Prostate gland (tissue), 2 donors: ENCODE measurements at regions not wholly inside any gene's neighbourhood (a gene's known extent, or its start where the extent isn't known, plus 50 kb on each side); places are given as distances from the start of the nearest gene placed in this dataset.

Source experiments
- POLR2A ChIP-seq: fragments of 450-650 bp; IDR thresholded peaks from one replicate; pipeline ENCODE4 v1.6.1; 2016; ENCODE audit warnings: antibody characterized with exemption, mild to moderate bottlenecking
- POLR2AphosphoS5 ChIP-seq: sonication (generic); formaldehyde crosslinking; IDR thresholded peaks from one replicate; pipeline ENCODE4 v1.6.1; 2017; ENCODE audit warnings: antibody characterized with exemption
- TF ChIP-seq, protein P1 (sequence below), 4 experiments: fragments of 200-600 bp in 2 of 4; fragments of 450-650 bp in 2 of 4; sonication (generic) in 2 of 4; IDR thresholded peaks; 1 replicate in 3 of 4; 2 replicates in 1 of 4; pipeline ENCODE4 v1.5.1; 2016 to 2019; ENCODE audit warnings: antibody characterized with exemption in 4 of 4, mild to moderate bottlenecking in 2 of 4, moderate library complexity in 2 of 4

GRCh38 chr6:84362193-84362821 is 134.9 kb upstream of the CEP162 start:
- no peak for TF ChIP-seq POLR2AphosphoS5
- TF ChIP-seq, protein P1, sequence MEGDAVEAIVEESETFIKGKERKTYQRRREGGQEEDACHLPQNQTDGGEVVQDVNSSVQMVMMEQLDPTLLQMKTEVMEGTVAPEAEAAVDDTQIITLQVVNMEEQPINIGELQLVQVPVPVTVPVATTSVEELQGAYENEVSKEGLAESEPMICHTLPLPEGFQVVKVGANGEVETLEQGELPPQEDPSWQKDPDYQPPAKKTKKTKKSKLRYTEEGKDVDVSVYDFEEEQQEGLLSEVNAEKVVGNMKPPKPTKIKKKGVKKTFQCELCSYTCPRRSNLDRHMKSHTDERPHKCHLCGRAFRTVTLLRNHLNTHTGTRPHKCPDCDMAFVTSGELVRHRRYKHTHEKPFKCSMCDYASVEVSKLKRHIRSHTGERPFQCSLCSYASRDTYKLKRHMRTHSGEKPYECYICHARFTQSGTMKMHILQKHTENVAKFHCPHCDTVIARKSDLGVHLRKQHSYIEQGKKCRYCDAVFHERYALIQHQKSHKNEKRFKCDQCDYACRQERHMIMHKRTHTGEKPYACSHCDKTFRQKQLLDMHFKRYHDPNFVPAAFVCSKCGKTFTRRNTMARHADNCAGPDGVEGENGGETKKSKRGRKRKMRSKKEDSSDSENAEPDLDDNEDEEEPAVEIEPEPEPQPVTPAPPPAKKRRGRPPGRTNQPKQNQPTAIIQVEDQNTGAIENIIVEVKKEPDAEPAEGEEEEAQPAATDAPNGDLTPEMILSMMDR (IDR thresholded peaks at IDR 0.05) = no peak
- no peak for TF ChIP-seq POLR2A
